HepG2 (cell line): ENCODE measurements at regions not wholly inside any gene's neighbourhood (a gene's known extent, or its start where the extent isn't known, plus 50 kb on each side); places are given as distances from the start of the nearest gene placed in this dataset.

Experiments
- ATAC-seq: fragments of 200-7000 bp; cut with Tn5 transposase; 3 replicates; pipeline ENCODE4 v1.9.1; 2020; ENCODE audit warnings: mild to moderate bottlenecking, moderate library complexity
- BruUV-seq: library from RNA; stranded (reverse); fragments of 400-500 nt; replicated peaks from 2 replicates; lab custom pipeline; 2021; lab: Mats Ljungman, UMichigan
- CTCF ChIA-PET: fragments of 300-600 bp; formaldehyde crosslinking; extraction: SDS; loops from one replicate; lab custom pipeline; 2021; ENCODE audit warnings: low total read pairs, inconsistent platforms, low intra/inter-chr PET ratio; lab: Yijun Ruan, JAX
- POLR2A ChIA-PET: fragments of 350-600 bp; sonication (Branson Sonifier 250); formaldehyde crosslinking; loops from one replicate; lab custom pipeline; 2020; ENCODE audit warnings: antibody characterized with exemption, inconsistent platforms; lab: Yijun Ruan, JAX
- DNase-seq: peaks from one replicate; pipeline ENCODE4 v3.0.0-alpha.2; 2015; ENCODE audit warnings: low spot score
- FAIRE-seq: peaks from 3 replicates; lab custom pipeline; 2011; peaks lifted over from hg19 to GRCh38; lab: Jason Lieb, UNC
- H2AFZ ChIP-seq: one replicate; pipeline ENCODE4 v1.6.1; 2011; ENCODE audit warnings: low read length, inconsistent platforms
- H3K27ac ChIP-seq: fragments of 300-600 bp; 3 replicates; pipeline ENCODE4 v1.8.0; 2011; ENCODE audit warnings: mixed run types, mild to moderate bottlenecking, mixed read lengths, low read length, inconsistent platforms; ENCODE audit not compliant: insufficient read depth; ENCODE audit errors: extremely low read length
- H3K27me3 ChIP-seq, 2 experiments: fragments of 200-600 bp in 1 of 2; 2 replicates in 1 of 2; 3 replicates in 1 of 2; pipeline versions ENCODE4 v1.6.0 to v1.8.0; 2011; ENCODE audit warnings: low read length in 2 of 2, mild to moderate bottlenecking in 2 of 2, moderate library complexity in 2 of 2, inconsistent platforms in 1 of 2; ENCODE audit not compliant: insufficient read depth in 2 of 2, control insufficient read depth in 1 of 2
- H3K36me3 ChIP-seq, 2 experiments: fragments of 200-600 bp in 1 of 2; replicated peaks in 1 of 2; 2 replicates in 1 of 2; 3 replicates in 1 of 2; pipeline versions ENCODE4 v1.5.1 to v1.8.0; 2011; ENCODE audit warnings: low read length in 2 of 2, inconsistent platforms in 1 of 2; ENCODE audit not compliant: insufficient read depth in 2 of 2, control insufficient read depth in 1 of 2
- H3K4me1 ChIP-seq: 2 replicates; pipeline ENCODE4 v1.5.1; 2012; ENCODE audit warnings: low read length, inconsistent platforms; ENCODE audit not compliant: insufficient read depth
- H3K4me2 ChIP-seq: 2 replicates; pipeline ENCODE4 v1.6.0; 2011; ENCODE audit warnings: low read depth, low read length, inconsistent platforms
- H3K4me3 ChIP-seq, 3 experiments: fragments of 200-600 bp in 1 of 3; sonication (generic), shearing (Covaris generic) in 1 of 3; replicated peaks in 1 of 3; 2 replicates each; pipeline ENCODE4 v1.5.1; 2011 to 2016; ENCODE audit warnings: low read length in 3 of 3, inconsistent platforms in 2 of 3, low read depth in 2 of 3, mild to moderate bottlenecking in 2 of 3, control low read depth in 1 of 3, mixed read lengths in 1 of 3; ENCODE audit not compliant: insufficient read depth in 1 of 3
- H3K79me2 ChIP-seq: one replicate; pipeline ENCODE4 v1.6.1; 2011; ENCODE audit warnings: low read length, inconsistent platforms; ENCODE audit not compliant: insufficient read depth
- H3K9ac ChIP-seq: 2 replicates; pipeline ENCODE4 v1.6.0; 2011; ENCODE audit warnings: mild to moderate bottlenecking, low read depth, low read length, inconsistent platforms; ENCODE audit not compliant: insufficient read depth
- H3K9me3 ChIP-seq: 2 replicates; pipeline ENCODE4 v1.5.1; 2012; ENCODE audit warnings: mild to moderate bottlenecking, low read length
- H4K20me1 ChIP-seq: 2 replicates; pipeline ENCODE4 v1.6.0; 2011; ENCODE audit warnings: inconsistent platforms, mild to moderate bottlenecking, low read length, moderate library complexity; ENCODE audit not compliant: insufficient read depth
- DPF2 ChIP-seq: sonication (generic); formaldehyde crosslinking; IDR thresholded peaks from 2 replicates; pipeline ENCODE4 v1.4.0; 2020; ENCODE audit warnings: mild to moderate bottlenecking, low read depth, missing genetic modification reagents, borderline replicate concordance
- E2F5 ChIP-seq: sonication (generic); formaldehyde crosslinking; conservative IDR thresholded peaks from 2 replicates; pipeline ENCODE4 v1.4.0; 2020; ENCODE audit warnings: missing genetic modification reagents
- HMGA1 ChIP-seq: sonication (generic); formaldehyde crosslinking; conservative IDR thresholded peaks from 2 replicates; pipeline ENCODE4 v1.4.0; 2020; ENCODE audit warnings: missing genetic modification reagents
- IKZF5 ChIP-seq: IDR thresholded peaks from 2 replicates; pipeline ENCODE4 v1.6.1; 2018; ENCODE audit warnings: missing genetic modification reagents, mild to moderate bottlenecking, missing compliant biosample characterization
- POLR2AphosphoS2 ChIP-seq: IDR thresholded peaks from 2 replicates; pipeline ENCODE4 v1.6.1; 2011; ENCODE audit warnings: low read depth, low read length, improper control_type of control experiment
- TEAD2 ChIP-seq: sonication (generic); formaldehyde crosslinking; IDR thresholded peaks from 2 replicates; pipeline ENCODE4 v1.9.0; 2021; ENCODE audit warnings: missing genetic modification reagents
- ZFP36L1 ChIP-seq: sonication (generic); formaldehyde crosslinking; IDR thresholded peaks from 2 replicates; pipeline ENCODE4 v1.8.0; 2022; ENCODE audit warnings: mild to moderate bottlenecking, missing genetic modification reagents, moderate library complexity
- ZNF33B ChIP-seq: sonication (generic); formaldehyde crosslinking; IDR thresholded peaks from 2 replicates; pipeline ENCODE4 v1.5.1; 2020; ENCODE audit warnings: mild to moderate bottlenecking, missing genetic modification reagents
- ZNF552 ChIP-seq: sonication (generic); formaldehyde crosslinking; IDR thresholded peaks from 2 replicates; pipeline ENCODE4 v1.9.0; 2022; ENCODE audit warnings: missing genetic modification reagents, mild to moderate bottlenecking, borderline replicate concordance
- ZNF558 ChIP-seq: sonication (generic); formaldehyde crosslinking; IDR thresholded peaks from 2 replicates; pipeline ENCODE4 v1.9.0; 2022; ENCODE audit warnings: mild to moderate bottlenecking, missing genetic modification reagents, borderline replicate concordance
- WGBS: methylation state at CpG from one replicate; pipeline ENCODE4 v1.1.6; 2017; ENCODE audit warnings: low lambda C conversion rate; 5-methylcytosine and 5-hydroxymethylcytosine counted together
- in situ Hi-C: cut with HindIII; loops from 2 replicates; pipeline ENCODE4 v1.10.0; 2017; ENCODE audit warnings: low pct_unique_long_range_greater_than_20kb; ENCODE audit not compliant: extremely low pct_ligation_motif_present
- intact Hi-C: fragments of 100-400 bp; cut with micrococcal nuclease; formaldehyde crosslinking; loops from one replicate; pipeline ENCODE4 v1.10.0; 2022; ENCODE audit not compliant: unreplicated experiment

DNA sequence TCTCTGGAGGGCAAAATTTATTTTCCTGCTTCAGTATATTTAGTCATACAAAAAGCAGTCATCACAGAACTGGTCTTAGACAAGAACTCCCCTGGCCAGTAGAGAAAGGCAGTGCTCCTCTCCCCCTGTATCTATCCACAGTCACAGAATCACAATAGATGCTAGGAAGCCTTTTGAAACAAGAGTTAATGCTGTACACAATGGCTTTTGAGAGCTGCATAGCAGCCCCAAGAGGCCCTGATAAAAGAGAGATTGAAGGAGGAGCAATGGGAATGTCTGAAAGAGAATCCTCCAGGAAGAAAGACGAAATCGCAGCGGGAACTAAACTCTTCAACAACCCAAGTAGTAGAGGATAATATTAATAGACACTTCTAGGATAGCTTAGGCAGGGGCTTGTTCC, 330.2 kb downstream of the RBM43 start:
- 58% methylated on average over 3 of the region's 3 CpGs for WGBS
- Histone ChIP-seq H3K4me3 (no peak overlapping the region), H3K4me1 (no peaks in the 10 kb centered on the region), H3K79me2 (no peaks in the 10 kb centered on the region), H3K9me3 (no peaks in the 10 kb centered on the region), H3K4me2 (no peak overlapping the region), H3K36me3 (no peaks in the 10 kb centered on the region), H3K27me3 (no peaks in the 10 kb centered on the region), H3K9ac (no peak overlapping the region), H2AFZ (no peak overlapping the region), H3K27ac (no peak overlapping the region), H4K20me1 (no peaks in the 10 kb centered on the region)
- TF ChIP-seq ZNF552 (CRISPR knock-in tag) (no peak), IKZF5 (CRISPR knock-in tag) (no peak), DPF2 (CRISPR knock-in tag) (no peak), ZFP36L1 (CRISPR knock-in tag) (no peak), E2F5 (no peak), POLR2AphosphoS2 (no peak), HMGA1 (CRISPR knock-in tag) (no peak), ZNF558 (CRISPR knock-in tag) (no peak), ZNF33B (CRISPR knock-in tag) (no peak), TEAD2 (no peak)
- intact Hi-C loops, result no loop called here
- ChIA-PET POLR2A (no interaction called here), CTCF (no interaction called here)
- no peak for DNase-seq
- in situ Hi-C loops, result no loop called here
- FAIRE-seq, result no peak
- no TSS peak for BruUV-seq
- no peak for ATAC-seq
